ENCODE measurements at regions not wholly inside any gene's neighbourhood (a gene's known extent, or its start where the extent isn't known, plus 50 kb on each side); places are given as distances from the start of the nearest gene placed in this dataset.

GRCh38 chr4:151908734-151909497 is 148.1 kb upstream of the GATB start:
- TF ChIP-seq, protein P1, sequence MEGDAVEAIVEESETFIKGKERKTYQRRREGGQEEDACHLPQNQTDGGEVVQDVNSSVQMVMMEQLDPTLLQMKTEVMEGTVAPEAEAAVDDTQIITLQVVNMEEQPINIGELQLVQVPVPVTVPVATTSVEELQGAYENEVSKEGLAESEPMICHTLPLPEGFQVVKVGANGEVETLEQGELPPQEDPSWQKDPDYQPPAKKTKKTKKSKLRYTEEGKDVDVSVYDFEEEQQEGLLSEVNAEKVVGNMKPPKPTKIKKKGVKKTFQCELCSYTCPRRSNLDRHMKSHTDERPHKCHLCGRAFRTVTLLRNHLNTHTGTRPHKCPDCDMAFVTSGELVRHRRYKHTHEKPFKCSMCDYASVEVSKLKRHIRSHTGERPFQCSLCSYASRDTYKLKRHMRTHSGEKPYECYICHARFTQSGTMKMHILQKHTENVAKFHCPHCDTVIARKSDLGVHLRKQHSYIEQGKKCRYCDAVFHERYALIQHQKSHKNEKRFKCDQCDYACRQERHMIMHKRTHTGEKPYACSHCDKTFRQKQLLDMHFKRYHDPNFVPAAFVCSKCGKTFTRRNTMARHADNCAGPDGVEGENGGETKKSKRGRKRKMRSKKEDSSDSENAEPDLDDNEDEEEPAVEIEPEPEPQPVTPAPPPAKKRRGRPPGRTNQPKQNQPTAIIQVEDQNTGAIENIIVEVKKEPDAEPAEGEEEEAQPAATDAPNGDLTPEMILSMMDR (IDR thresholded peaks at IDR 0.05): no peak
- TF ChIP-seq POLR2A (IDR thresholded peaks at IDR 0.05): no peak

Data from vagina (tissue), 2 donors.